Limb (tissue), 2 donors: ENCODE measurements at regions not wholly inside any gene's neighbourhood (a gene's known extent, or its start where the extent isn't known, plus 50 kb on each side); places are given as distances from the start of the nearest gene placed in this dataset.
"Not testable (repeated sequence)": the region's sequence is repeated elsewhere in the genome, so short reads cannot be mapped to it uniquely, and the experiment has no call there.

Source experiments
- DNase-seq, 2 donors: peaks; one replicate each; pipeline ENCODE4 v3.0.0-alpha.2; 2016; ENCODE audit errors: extremely low spot score in 2 of 2

DNA sequence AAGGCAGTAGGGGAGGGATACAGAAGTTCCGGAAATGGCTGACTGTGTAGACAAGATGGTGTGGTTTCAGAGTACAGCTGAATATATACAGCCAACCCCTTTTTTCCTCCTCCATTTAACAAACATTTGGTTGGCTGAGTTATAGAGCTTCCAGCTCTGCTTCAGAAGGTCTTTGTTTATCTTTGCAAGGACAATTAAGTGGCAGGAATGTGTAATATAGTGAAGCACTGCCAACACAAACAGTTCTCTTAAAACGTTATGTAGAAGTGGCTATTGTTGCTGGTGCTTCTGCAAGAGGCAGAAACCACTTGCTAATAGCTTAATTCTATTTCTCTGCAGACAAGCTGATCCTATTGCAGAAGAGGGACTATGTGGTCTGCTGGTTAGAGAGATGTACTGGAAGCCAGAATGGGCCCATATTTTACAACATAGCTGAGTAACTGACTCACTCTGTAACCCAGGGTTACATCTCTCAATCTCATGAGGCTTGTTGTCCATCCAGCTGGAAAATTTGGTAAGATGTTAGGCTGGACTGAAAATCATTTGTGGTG lies 62.7 kb upstream of the OSMR start:
- peak in 1 of 2 donors; percentile 67 for DNase-seq

DNA sequence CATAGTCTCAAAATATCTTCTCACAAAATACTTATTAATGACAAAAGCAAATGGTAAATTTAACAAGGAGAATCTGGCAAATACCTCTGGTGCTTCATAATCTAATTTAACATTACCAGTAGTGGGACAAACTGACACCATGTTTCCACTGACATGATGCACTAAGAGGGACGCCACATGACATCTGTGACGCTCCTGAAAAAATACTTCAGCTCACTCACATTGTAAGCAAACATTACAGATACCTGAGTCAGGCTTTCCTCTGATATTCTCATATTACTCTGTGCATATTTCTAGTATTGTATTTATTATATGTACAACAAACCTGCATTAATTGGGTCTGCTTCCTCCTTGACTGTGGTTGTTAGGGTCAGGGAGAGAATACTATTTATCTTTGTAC lies 56.7 kb upstream of the OSMR start:
- no peak for DNase-seq

- DNase-seq = no peak
Measured at GRCh38 chr5:38789777-38790176, 56.0 kb upstream of the OSMR start.

- DNase-seq = no peak
Measured at GRCh38 chr5:38790268-38790667, 55.5 kb upstream of the OSMR start.

- no peak for DNase-seq
Measured at GRCh38 chr5:38790891-38791290, 54.9 kb upstream of the OSMR start.

- no peak for DNase-seq
Measured at GRCh38 chr5:38793099-38793498, 52.7 kb upstream of the OSMR start.

- not testable (repeated sequence) for DNase-seq
Measured at GRCh38 chr5:38794037-38794436, 51.8 kb upstream of the OSMR start.

DNA sequence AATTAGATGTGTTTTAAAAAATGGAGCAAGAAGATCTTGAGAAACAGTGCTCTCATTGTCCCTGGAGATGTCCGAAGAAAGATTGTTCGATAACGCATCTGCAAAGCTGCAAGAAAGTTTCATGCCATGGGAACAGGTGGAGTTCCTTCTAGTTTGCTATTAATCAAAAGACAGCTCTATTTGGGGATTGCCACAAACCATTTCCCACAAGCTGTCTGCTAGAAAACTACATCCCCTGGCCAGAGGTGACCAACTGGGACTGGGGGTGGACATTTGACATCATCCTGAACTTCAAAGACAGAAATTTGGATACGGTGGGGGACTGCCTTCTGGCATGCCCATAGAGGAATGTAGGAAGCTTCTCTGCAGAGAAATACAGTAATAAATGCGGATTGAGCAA lies 50.8 kb upstream of the OSMR start:
- no peak for DNase-seq

DNA sequence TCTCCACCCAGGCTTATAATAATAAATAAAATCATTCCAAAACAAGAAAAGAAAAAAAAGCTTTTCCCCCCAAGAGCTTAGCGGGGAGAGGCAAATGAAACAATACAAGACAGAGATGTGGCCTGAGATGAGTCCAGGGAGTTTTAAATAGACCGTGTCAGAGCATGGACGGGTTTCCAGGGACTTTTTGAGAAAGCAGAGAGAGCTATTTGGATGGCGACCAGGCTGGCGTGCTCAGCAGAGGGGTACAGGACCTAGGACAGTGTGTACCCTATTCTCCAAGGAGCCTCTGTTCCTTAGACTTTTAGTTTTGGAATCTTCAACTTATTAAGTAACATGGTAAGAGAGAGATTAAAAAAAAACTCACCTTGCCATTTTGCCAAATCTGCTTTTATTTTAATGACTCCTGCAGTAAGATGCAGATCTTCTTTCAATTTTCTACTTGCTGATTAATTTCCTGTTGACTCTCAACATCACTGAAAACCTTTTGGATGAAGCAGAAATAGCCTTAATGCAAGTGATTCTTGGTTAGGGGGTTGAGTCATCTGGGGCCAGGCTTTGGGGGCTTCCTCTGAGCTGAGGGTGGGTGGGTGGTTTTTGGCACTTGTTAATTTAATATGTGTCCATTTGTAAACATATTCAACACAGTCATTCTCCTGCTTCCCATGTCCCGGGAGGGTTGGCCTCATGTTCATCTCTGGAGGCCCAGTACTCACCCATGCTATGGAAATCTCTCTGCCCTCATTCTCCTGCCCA lies 49.6 kb upstream of the OSMR start:
- DNase-seq = no peak
